ENCODE measurements at regions not wholly inside any gene's neighbourhood (a gene's known extent, or its start where the extent isn't known, plus 50 kb on each side); places are given as distances from the start of the nearest gene placed in this dataset.

GRCh38 chr5:174409971-174410370 lies 314.4 kb upstream of the MSX2 start:
- no peak for DNase-seq (ENCODE audit: low spot score)

- no peak for DNase-seq (ENCODE audit: low spot score)
Measured at GRCh38 chr5:174410716-174411478, 313.5 kb upstream of the MSX2 start.

- DNase-seq (ENCODE audit: low spot score): no peak
Measured at GRCh38 chr5:174411479-174411819, 312.9 kb upstream of the MSX2 start.

GRCh38 chr5:174412374-174412773 lies 312.0 kb upstream of the MSX2 start:
- no peak for DNase-seq (ENCODE audit: low spot score)

GRCh38 chr5:174412941-174413340 lies 311.4 kb upstream of the MSX2 start:
- no peak for DNase-seq (ENCODE audit: low spot score)

- DNase-seq (ENCODE audit: low spot score): no peak
Measured at GRCh38 chr5:174413567-174414314, 310.6 kb upstream of the MSX2 start.

GRCh38 chr5:174414315-174414710 lies 310.1 kb upstream of the MSX2 start:
- DNase-seq (ENCODE audit: low spot score): no peak

- no peak for DNase-seq (ENCODE audit: low spot score)
Measured at GRCh38 chr5:174418809-174419539, 305.4 kb upstream of the MSX2 start.

- DNase-seq (ENCODE audit: low spot score): peak; percentile 91
Measured at GRCh38 chr5:174419540-174420132, 304.7 kb upstream of the MSX2 start.

- DNase-seq (ENCODE audit: low spot score): no peak
Measured at GRCh38 chr5:174420651-174421407, 303.6 kb upstream of the MSX2 start.

GRCh38 chr5:174421408-174421805 lies 303.0 kb upstream of the MSX2 start:
- no peak for DNase-seq (ENCODE audit: low spot score)

- no peak for DNase-seq (ENCODE audit: low spot score)
Measured at GRCh38 chr5:174423558-174423957, 300.8 kb upstream of the MSX2 start.

GRCh38 chr5:174424219-174425053 lies 299.9 kb upstream of the MSX2 start:
- no peak for DNase-seq (ENCODE audit: low spot score)

- peak; percentile 14 for DNase-seq (ENCODE audit: low spot score)
Measured at GRCh38 chr5:174425271-174425963, 299.0 kb upstream of the MSX2 start.

GRCh38 chr5:174425964-174426290 lies 298.5 kb upstream of the MSX2 start:
- no peak for DNase-seq (ENCODE audit: low spot score)

GRCh38 chr5:174426388-174426787 lies 298.0 kb upstream of the MSX2 start:
- DNase-seq (ENCODE audit: low spot score): no peak

- DNase-seq (ENCODE audit: low spot score): no peak
Measured at GRCh38 chr5:174426851-174427250, 297.5 kb upstream of the MSX2 start.

GRCh38 chr5:174427304-174427703 lies 297.1 kb upstream of the MSX2 start:
- no peak for DNase-seq (ENCODE audit: low spot score)

- no peak for DNase-seq (ENCODE audit: low spot score)
Measured at GRCh38 chr5:174428895-174429294, 295.5 kb upstream of the MSX2 start.

- no peak for DNase-seq (ENCODE audit: low spot score)
Measured at GRCh38 chr5:174430940-174431339, 293.4 kb upstream of the MSX2 start.

Data from mucosa of gallbladder (tissue), 1 donor.